ENCODE measurements at regions not wholly inside any gene's neighbourhood (a gene's known extent, or its start where the extent isn't known, plus 50 kb on each side); places are given as distances from the start of the nearest gene placed in this dataset.
"Not testable (repeated sequence)": the region's sequence is repeated elsewhere in the genome, so short reads cannot be mapped to it uniquely, and the experiment has no call there.

DNA sequence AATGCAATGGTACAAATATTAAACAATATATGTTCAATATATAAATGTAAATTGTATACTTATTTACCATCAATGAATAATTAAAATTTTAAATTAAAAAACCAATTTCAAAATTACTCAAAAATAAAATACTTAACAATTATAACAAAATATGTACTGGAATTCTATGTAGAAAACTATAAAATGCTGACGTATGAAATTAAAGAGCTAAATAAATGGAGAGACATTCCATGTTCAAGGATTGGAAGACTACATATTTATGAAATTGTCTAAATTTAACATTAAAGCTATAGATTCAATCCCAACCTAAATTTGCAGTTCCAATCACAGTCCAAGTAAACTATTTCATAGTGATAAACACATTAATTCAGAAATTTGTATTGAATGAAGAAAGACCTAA lies 1522.4 kb downstream of the SI start:
- Histone ChIP-seq H3K27ac (no peak overlapping the region), H3K9ac (no peak overlapping the region), H3K27me3 (no peaks in the 10 kb centered on the region), H3K4me3 (no peak overlapping the region), H4K20me1 (no peaks in the 10 kb centered on the region), H3K36me3 (no peaks in the 10 kb centered on the region), H3K4me2 (no peak overlapping the region), H3K9me3 (peaks cover 8% of the 10 kb centered on the region), H3K4me1 (no peaks in the 10 kb centered on the region)
- TF ChIP-seq Cebpa-rat (IDR thresholded peaks at IDR 0.05): no peak

DNA sequence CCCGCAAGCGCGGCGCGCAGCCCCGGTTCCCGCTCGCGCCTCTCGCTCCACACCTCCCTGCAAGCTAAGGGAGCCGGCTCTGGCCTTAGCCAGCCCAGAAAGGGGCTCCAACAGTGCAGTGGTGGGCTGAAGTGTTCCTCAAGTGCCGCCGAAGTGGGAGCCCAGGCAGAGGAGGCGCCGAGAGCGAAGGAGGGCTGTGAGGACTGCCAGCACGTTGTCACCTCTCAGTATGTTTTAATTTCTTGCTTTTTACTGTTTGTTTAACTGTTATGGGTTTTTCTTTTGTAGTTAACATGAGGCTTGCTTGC lies 1525.7 kb downstream of the SI start:
- Histone ChIP-seq H3K27ac (no peak overlapping the region), H3K9me3 (peaks cover 8% of the 10 kb centered on the region), H3K4me2 (no peak overlapping the region), H3K4me3 (no peak overlapping the region), H4K20me1 (no peaks in the 10 kb centered on the region), H3K36me3 (no peaks in the 10 kb centered on the region), H3K9ac (no peak overlapping the region), H3K4me1 (no peaks in the 10 kb centered on the region), H3K27me3 (no peaks in the 10 kb centered on the region)
- no peak for TF ChIP-seq Cebpa-rat (IDR thresholded peaks at IDR 0.05)

DNA sequence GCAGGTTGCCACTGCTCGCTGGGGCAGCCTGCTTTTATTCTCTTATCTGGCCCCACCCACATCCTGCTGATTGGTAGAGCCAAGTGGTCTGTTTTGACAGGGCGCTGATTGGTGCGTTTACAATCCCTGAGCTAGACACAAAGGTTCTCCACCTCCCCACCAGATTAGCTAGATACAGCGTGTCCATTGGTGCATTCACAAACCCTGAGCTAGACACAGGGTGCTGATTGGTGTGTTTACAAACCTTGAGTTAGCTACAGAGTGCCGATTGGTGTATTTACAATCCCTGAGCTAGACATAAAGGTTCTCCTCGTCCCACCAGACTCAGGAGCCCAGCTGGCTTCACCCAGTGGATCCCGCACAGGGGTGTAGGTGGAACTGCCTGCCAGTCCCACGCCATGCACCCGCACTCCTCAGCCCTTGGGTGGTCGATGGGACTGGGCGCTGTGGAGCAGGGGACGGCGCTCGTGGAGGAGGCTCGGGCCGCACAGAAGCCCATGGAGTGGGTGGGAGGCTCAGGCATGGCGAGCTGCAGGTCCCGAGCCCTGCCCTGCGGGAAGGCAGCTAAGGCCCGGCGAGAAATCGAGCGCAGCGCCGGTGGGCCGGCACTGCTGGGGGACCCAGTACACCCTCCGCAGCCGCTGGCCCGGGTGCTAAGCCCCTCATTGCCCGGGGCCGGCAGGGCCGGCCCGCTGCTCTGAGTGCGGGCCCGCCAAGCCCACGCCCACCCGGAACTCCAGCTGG lies 1526.2 kb downstream of the SI start:
- H4K20me1 ChIP-seq, H3K27ac ChIP-seq, H3K4me2 ChIP-seq, H3K27me3 ChIP-seq, H3K4me1 ChIP-seq, H3K4me3 ChIP-seq, H3K9me3 ChIP-seq, H3K36me3 ChIP-seq, H3K9ac ChIP-seq: not testable (repeated sequence)

DNA sequence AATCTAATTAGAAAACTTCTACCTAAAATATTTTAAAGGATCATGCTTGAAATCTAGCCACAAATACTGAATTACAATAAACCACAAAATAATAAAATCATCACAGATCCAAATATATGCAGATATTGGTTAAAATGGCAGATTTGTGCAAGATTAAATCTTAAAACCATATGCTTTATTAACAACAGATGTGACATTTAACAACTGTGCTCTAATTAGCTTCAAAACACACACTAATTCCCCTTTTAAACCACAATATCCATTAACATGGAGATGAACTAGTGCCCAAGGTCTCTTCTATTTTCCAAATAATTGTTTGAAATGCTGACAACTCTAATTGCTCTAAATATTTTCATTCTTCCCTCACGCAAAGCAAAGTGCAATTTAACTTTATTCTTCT lies 1530.3 kb downstream of the SI start:
- no peak overlapping the region for H3K4me3 ChIP-seq
- H4K20me1 ChIP-seq: no peaks in the 10 kb centered on the region
- H3K4me1 ChIP-seq: peaks cover 10% of the 10 kb centered on the region; the same call in 1 of the 2 replicates
- no peak overlapping the region for H3K27ac ChIP-seq
- H3K27me3 ChIP-seq: no peaks in the 10 kb centered on the region
- TF ChIP-seq Cebpa-rat (IDR thresholded peaks at IDR 0.05): no peak
- H3K4me2 ChIP-seq: no peak overlapping the region
- peaks cover 8% of the 10 kb centered on the region for H3K9me3 ChIP-seq
- no peak overlapping the region for H3K9ac ChIP-seq
- no peaks in the 10 kb centered on the region for H3K36me3 ChIP-seq

DNA sequence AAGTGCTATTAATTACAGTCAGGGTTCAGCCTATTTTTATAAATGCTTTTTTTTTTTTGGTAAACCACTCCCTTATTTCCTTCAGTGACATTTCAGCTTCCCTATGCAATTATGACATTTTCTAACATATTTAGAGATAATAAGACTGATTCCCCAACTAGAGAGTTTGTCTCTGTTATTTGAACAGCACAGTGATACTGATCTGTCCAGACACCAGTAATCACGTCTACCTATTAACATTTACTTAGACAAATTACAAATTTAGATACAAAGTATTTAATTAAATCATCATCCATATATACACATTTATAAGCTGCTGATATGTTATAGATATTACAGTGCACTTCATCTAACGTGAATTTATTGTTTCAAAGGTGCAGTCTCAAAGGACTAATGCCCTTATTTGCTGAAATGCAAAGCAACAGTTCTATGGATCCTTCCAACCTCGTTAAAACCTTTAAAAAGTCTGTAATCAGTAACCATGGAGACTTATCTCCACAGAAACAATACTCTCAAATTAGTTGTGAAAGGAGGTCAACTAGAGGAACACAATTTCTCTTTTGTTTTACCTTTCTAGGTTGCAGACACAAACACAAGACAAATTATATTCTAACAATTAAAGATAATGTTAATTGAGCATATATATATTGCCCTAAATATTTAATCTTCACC lies 1531.1 kb downstream of the SI start:
- Histone ChIP-seq H3K27me3 (no peaks in the 10 kb centered on the region), H3K27ac (no peak overlapping the region), H3K4me3 (no peak overlapping the region), H4K20me1 (no peaks in the 10 kb centered on the region), H3K9ac (no peak overlapping the region), H3K36me3 (no peaks in the 10 kb centered on the region), H3K4me1 (peaks cover 10% of the 10 kb centered on the region; the same call in 1 of the 2 replicates), H3K4me2 (no peak overlapping the region; the same call in 1 of the 2 replicates), H3K9me3 (peaks cover 1% of the 10 kb centered on the region)
- no peak for TF ChIP-seq Cebpa-rat (IDR thresholded peaks at IDR 0.05)

DNA sequence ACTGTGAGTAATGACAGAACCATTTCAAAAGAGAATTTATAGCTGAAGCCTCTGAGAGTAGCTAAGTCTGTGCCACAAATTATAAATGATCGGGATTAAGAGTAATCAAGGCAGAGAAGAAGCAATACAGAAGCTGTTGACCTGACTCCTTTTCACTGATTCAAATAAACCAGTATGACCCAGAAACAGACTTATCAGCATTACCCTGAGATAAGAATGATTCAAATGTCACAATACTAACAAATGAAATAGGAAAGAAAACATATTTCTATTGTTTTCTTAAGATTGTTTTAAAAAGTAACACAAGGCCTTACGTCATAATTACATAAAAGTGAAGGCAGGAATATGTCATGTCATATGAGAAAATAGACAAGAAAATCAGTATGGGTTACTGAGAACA lies 1534.6 kb downstream of the SI start:
- TF ChIP-seq Cebpa-rat (IDR thresholded peaks at IDR 0.05): no peak
- H3K4me2 ChIP-seq: no peak overlapping the region
- no peaks in the 10 kb centered on the region for H3K27me3 ChIP-seq
- H3K4me3 ChIP-seq: no peak overlapping the region
- no peak overlapping the region for H3K9ac ChIP-seq
- peaks cover 10% of the 10 kb centered on the region; the same call in 1 of the 2 replicates for H3K4me1 ChIP-seq
- no peaks in the 10 kb centered on the region for H3K36me3 ChIP-seq
- no peaks in the 10 kb centered on the region for H4K20me1 ChIP-seq
- no peak overlapping the region for H3K27ac ChIP-seq
- no peaks in the 10 kb centered on the region for H3K9me3 ChIP-seq

DNA sequence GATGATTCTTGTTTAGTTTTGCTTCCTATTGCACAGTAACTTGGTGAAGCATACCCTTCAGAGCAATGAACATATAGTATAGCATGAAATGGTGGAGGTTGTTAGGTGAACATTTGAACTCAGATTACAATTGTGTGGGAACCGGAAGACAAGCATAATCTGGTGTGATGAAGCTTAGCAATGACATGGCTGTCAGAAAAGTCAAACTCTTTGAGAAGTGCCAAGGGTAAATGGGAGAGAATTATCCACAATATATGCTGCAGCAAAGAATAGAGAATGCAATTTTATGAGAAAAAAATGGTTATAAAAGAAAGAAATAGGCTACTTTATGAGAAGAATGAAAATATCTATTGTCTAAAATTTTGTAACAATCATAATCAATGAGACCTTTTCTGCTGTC lies 1536.7 kb downstream of the SI start:
- H3K27me3 ChIP-seq: no peaks in the 10 kb centered on the region

DNA sequence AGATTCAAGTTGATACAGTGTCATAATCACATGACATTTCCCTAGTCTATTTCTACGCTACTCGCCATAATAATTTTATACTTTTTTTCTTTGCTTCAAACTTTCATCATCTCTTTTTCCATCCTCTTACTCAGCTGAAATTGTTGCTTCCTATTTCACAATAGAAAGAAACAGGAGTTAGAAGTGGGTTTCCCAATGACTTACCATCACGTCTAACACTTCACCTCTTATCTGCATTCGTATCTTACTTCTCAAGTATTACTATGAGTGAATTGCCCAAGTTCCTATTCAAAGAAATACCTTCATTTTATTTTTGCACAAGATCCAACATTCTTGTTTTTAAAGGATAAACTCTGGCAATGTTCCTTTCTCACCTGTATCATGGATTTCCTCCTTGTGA lies 1539.9 kb downstream of the SI start:
- no peak overlapping the region for H3K4me2 ChIP-seq
- H3K9ac ChIP-seq: no peak overlapping the region
- no peak overlapping the region for H3K27ac ChIP-seq
- no peaks in the 10 kb centered on the region for H3K27me3 ChIP-seq
- H3K9me3 ChIP-seq: no peaks in the 10 kb centered on the region
- H3K4me3 ChIP-seq: no peak overlapping the region
- no peak for TF ChIP-seq Cebpa-rat (IDR thresholded peaks at IDR 0.05)
- H3K4me1 ChIP-seq: no peaks in the 10 kb centered on the region
- no peaks in the 10 kb centered on the region for H3K36me3 ChIP-seq
- H4K20me1 ChIP-seq: no peaks in the 10 kb centered on the region

More for the DNA sequence above, 1536.7 kb downstream of the SI start:
- H3K9me3 ChIP-seq: no peaks in the 10 kb centered on the region
- H3K27ac ChIP-seq: no peak overlapping the region
- no peak overlapping the region for H3K4me2 ChIP-seq
- no peak overlapping the region for H3K9ac ChIP-seq
- no peaks in the 10 kb centered on the region for H4K20me1 ChIP-seq
- no peak overlapping the region for H3K4me3 ChIP-seq
- 0 out of 2 replicates have a peak, but pooled peaks cover 4% of the 10 kb centered on the region for H3K4me1 ChIP-seq
- H3K36me3 ChIP-seq: no peaks in the 10 kb centered on the region
- TF ChIP-seq Cebpa-rat (IDR thresholded peaks at IDR 0.05): no peak

DNA sequence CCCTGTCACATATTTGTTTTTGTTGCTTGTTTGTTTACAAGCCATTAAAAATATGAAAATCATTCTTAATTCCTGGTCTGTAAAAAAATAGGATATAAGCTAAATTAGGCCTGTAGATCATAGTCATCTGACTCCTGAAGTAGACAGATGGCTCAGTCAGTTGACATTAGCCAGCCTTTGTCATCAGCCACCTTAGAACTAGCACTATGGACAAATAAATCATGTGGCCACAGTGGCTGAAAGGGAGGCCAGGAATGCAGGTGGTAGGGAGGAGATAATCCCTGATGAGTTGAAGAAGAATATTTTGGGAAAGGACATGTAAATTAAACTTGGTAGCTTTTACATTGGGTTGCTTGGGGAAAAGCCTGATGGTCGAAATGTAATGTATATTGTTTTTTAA lies 1544.9 kb downstream of the SI start:
- Histone ChIP-seq H3K4me1 (no peaks in the 10 kb centered on the region), H3K27ac (no peak overlapping the region), H4K20me1 (no peaks in the 10 kb centered on the region), H3K4me2 (no peak overlapping the region), H3K9me3 (no peaks in the 10 kb centered on the region), H3K9ac (no peak overlapping the region), H3K27me3 (no peaks in the 10 kb centered on the region), H3K4me3 (no peak overlapping the region), H3K36me3 (no peaks in the 10 kb centered on the region)
- TF ChIP-seq Cebpa-rat (IDR thresholded peaks at IDR 0.05): no peak

DNA sequence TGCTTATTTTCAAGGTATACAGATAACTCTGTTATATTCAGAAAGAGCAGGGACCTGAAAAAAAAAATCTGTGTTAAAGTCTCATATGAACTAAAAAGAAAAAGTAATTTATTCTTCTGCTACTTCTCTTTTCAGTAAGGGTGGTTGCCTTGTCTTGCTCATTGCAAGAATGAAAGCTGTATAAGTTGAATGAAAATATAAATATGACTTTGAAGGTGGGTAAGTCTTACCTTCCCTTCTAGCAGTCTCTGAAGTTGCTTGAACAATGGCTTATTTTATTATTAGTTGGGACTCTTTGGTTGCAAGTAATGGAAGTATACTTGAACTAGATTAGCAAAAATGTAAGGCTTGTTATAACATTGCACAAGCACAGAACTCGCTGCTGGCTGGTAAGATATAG lies 1554.9 kb downstream of the SI start:
- H3K4me3 ChIP-seq: no peak overlapping the region
- no peak overlapping the region for H3K27ac ChIP-seq
- H3K9ac ChIP-seq: no peak overlapping the region
- no peaks in the 10 kb centered on the region for H3K4me1 ChIP-seq
- no peaks in the 10 kb centered on the region for H3K36me3 ChIP-seq
- H4K20me1 ChIP-seq: no peaks in the 10 kb centered on the region
- H3K27me3 ChIP-seq: no peaks in the 10 kb centered on the region
- no peak overlapping the region for H3K4me2 ChIP-seq
- no peak for TF ChIP-seq Cebpa-rat (IDR thresholded peaks at IDR 0.05)
- H3K9me3 ChIP-seq: no peaks in the 10 kb centered on the region

Measured in BLaER1 (cell line).